Neural crest cell (in vitro differentiated cells): ENCODE measurements at regions not wholly inside any gene's neighbourhood (a gene's known extent, or its start where the extent isn't known, plus 50 kb on each side); places are given as distances from the start of the nearest gene placed in this dataset.

Source experiments
- DNase-seq: peaks from one replicate; pipeline ENCODE4 v3.0.0; 2021; ENCODE audit warnings: low read depth, mixed read lengths, low spot score
- H3K27ac Mint-ChIP-seq: one replicate; pipeline ENCODE4 v1.8.0; 2021; ENCODE audit warnings: mild to moderate bottlenecking, mixed read lengths; ENCODE audit not compliant: unreplicated experiment
- H3K27me3 Mint-ChIP-seq: 2 replicates; pipeline ENCODE4 v1.8.0; 2021; ENCODE audit warnings: low read depth, mild to moderate bottlenecking, mixed read lengths
- H3K36me3 Mint-ChIP-seq: 2 replicates; pipeline ENCODE4 v1.8.0; 2021; ENCODE audit warnings: low read depth, mild to moderate bottlenecking, mixed read lengths
- H3K4me1 Mint-ChIP-seq: 2 replicates; pipeline ENCODE4 v1.8.0; 2021; ENCODE audit warnings: mixed read lengths
- H3K4me3 Mint-ChIP-seq: one replicate; pipeline ENCODE4 v1.8.0; 2021; ENCODE audit warnings: mild to moderate bottlenecking, mixed read lengths
- H3K9me3 Mint-ChIP-seq: 2 replicates; pipeline ENCODE4 v1.8.0; 2021; ENCODE audit warnings: mixed read lengths
- CTCF ChIP-seq: fragments of 200-600 bp; sonication (generic); conservative IDR thresholded peaks from 2 replicates; pipeline ENCODE4 v1.5.0; 2021; ENCODE audit warnings: antibody characterized with exemption, mild to moderate bottlenecking

GRCh38 chr1:115419571-115419970, 81.5 kb upstream of the NGF start:
- Mint-ChIP-seq H3K4me3 (no peak overlapping the region), H3K36me3 (no peaks in the 10 kb centered on the region), H3K27me3 (no peaks in the 10 kb centered on the region), H3K27ac (no peak overlapping the region), H3K9me3 (peaks cover 4% of the 10 kb centered on the region), H3K4me1 (no peaks in the 10 kb centered on the region)
- no peak for DNase-seq
- TF ChIP-seq CTCF, result no peak

- H3K27me3 Mint-ChIP-seq, result no peaks in the 10 kb centered on the region
- peaks cover 4% of the 10 kb centered on the region for H3K9me3 Mint-ChIP-seq
- H3K36me3 Mint-ChIP-seq, result no peaks in the 10 kb centered on the region
- no peak for DNase-seq
- H3K4me3 Mint-ChIP-seq, result no peak overlapping the region
- H3K4me1 Mint-ChIP-seq, result no peaks in the 10 kb centered on the region
- no peak for TF ChIP-seq CTCF
- no peak overlapping the region for H3K27ac Mint-ChIP-seq
Measured at GRCh38 chr1:115413621-115414020, 75.6 kb upstream of the NGF start.

- H3K36me3 Mint-ChIP-seq, result no peaks in the 10 kb centered on the region
- DNase-seq, result no peak
Measured at GRCh38 chr1:115413208-115413607, 75.2 kb upstream of the NGF start.

GRCh38 chr1:115412733-115413132, 74.7 kb upstream of the NGF start:
- TF ChIP-seq CTCF, result no peak
- DNase-seq, result no peak
- no peak overlapping the region for H3K27ac Mint-ChIP-seq
- no peaks in the 10 kb centered on the region for H3K4me1 Mint-ChIP-seq
- H3K36me3 Mint-ChIP-seq, result no peaks in the 10 kb centered on the region
- H3K9me3 Mint-ChIP-seq, result peaks cover 4% of the 10 kb centered on the region
- no peaks in the 10 kb centered on the region for H3K27me3 Mint-ChIP-seq
- H3K4me3 Mint-ChIP-seq, result no peak overlapping the region

More at GRCh38 chr1:115413208-115413607, 75.2 kb upstream of the NGF start:
- H3K4me3 Mint-ChIP-seq, result no peak overlapping the region
- TF ChIP-seq CTCF, result no peak
- no peaks in the 10 kb centered on the region for H3K27me3 Mint-ChIP-seq
- peaks cover 4% of the 10 kb centered on the region for H3K9me3 Mint-ChIP-seq
- H3K4me1 Mint-ChIP-seq, result no peaks in the 10 kb centered on the region
- H3K27ac Mint-ChIP-seq, result no peak overlapping the region

GRCh38 chr1:115412286-115412685, 74.2 kb upstream of the NGF start:
- Mint-ChIP-seq H3K36me3 (no peaks in the 10 kb centered on the region), H3K27me3 (no peaks in the 10 kb centered on the region), H3K4me1 (no peaks in the 10 kb centered on the region), H3K27ac (no peak overlapping the region), H3K9me3 (peaks cover 4% of the 10 kb centered on the region), H3K4me3 (no peak overlapping the region)
- no peak for DNase-seq
- no peak for TF ChIP-seq CTCF
